Midbrain (tissue), 1 donor: ENCODE measurements at regions not wholly inside any gene's neighbourhood (a gene's known extent, or its start where the extent isn't known, plus 50 kb on each side); places are given as distances from the start of the nearest gene placed in this dataset.

ENCODE experiments used
- DNase-seq: peaks from one replicate; lab custom pipeline; 2025; lab: John Stamatoyannopoulos, UW

- no peak for DNase-seq
Measured at GRCh38 chr1:192949783-192950182, 109.4 kb downstream of the UCHL5 start.

- DNase-seq, result no peak
Measured at GRCh38 chr1:192950926-192951325, 108.2 kb downstream of the UCHL5 start.

- DNase-seq, result no peak
Measured at GRCh38 chr1:192951691-192952460, 107.3 kb downstream of the UCHL5 start.

GRCh38 chr1:192952646-192953045 lies 106.5 kb downstream of the UCHL5 start:
- DNase-seq, result no peak

- no peak for DNase-seq
Measured at GRCh38 chr1:192954705-192955265, 104.4 kb downstream of the UCHL5 start.

GRCh38 chr1:192958350-192958749 lies 100.8 kb downstream of the UCHL5 start:
- DNase-seq, result no peak

GRCh38 chr1:192958871-192959270 lies 100.3 kb downstream of the UCHL5 start:
- no peak for DNase-seq

- no peak for DNase-seq
Measured at GRCh38 chr1:192959657-192960186, 99.4 kb downstream of the UCHL5 start.
